Mammary epithelial cell (primary cell): ENCODE measurements at regions not wholly inside any gene's neighbourhood (a gene's known extent, or its start where the extent isn't known, plus 50 kb on each side); places are given as distances from the start of the nearest gene placed in this dataset.

Experiments used
- EZH2 ChIP-seq: IDR thresholded peaks from 2 replicates; pipeline ENCODE4 v1.6.1; 2012; ENCODE audit warnings: low read length, inconsistent platforms, borderline replicate concordance
- TF ChIP-seq, protein P1 (sequence below), 2 donors: IDR thresholded peaks in 1 of 2; conservative IDR thresholded peaks in 1 of 2; 2 replicates each; pipeline ENCODE4 v1.5.1; 2011 to 2012; ENCODE audit warnings: inconsistent platforms in 2 of 2, low read length in 2 of 2, mild to moderate bottlenecking in 2 of 2, control low read depth in 1 of 2, low read depth in 1 of 2; ENCODE audit not compliant: insufficient read depth in 1 of 2; ENCODE audit errors: extremely low read depth in 1 of 2

DNA sequence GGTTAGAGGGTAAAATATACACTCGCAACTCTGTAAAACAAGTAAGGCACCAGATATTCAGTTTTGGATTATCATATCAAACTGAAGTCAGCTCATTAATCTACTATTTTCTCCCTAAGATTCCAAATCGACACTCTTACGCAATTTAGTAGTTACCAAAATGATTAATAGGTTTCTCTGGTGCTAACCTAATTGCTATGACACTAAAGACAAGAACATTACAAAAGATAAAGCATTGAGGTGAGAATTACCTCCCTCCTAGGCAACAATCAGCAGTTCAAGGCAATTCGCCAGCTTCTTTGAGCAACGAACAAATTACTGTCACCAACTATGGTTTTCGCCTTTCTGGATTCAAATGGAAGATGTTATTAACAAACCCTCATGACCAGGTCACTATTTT lies 1305.0 kb downstream of the ROBO2 start:
- TF ChIP-seq, protein P1, sequence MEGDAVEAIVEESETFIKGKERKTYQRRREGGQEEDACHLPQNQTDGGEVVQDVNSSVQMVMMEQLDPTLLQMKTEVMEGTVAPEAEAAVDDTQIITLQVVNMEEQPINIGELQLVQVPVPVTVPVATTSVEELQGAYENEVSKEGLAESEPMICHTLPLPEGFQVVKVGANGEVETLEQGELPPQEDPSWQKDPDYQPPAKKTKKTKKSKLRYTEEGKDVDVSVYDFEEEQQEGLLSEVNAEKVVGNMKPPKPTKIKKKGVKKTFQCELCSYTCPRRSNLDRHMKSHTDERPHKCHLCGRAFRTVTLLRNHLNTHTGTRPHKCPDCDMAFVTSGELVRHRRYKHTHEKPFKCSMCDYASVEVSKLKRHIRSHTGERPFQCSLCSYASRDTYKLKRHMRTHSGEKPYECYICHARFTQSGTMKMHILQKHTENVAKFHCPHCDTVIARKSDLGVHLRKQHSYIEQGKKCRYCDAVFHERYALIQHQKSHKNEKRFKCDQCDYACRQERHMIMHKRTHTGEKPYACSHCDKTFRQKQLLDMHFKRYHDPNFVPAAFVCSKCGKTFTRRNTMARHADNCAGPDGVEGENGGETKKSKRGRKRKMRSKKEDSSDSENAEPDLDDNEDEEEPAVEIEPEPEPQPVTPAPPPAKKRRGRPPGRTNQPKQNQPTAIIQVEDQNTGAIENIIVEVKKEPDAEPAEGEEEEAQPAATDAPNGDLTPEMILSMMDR (conservative IDR thresholded peaks at IDR 0.05 in 1 of 2, IDR thresholded peaks at IDR 0.05 in 1 of 2; ENCODE audit: extremely low read depth in 1 of 2, insufficient read depth in 1 of 2, low read depth in 1 of 2, low read length in 2 of 2) = no peak
- no peak for TF ChIP-seq EZH2
